OCI-LY3 (cell line): ENCODE measurements at regions not wholly inside any gene's neighbourhood (a gene's known extent, or its start where the extent isn't known, plus 50 kb on each side); places are given as distances from the start of the nearest gene placed in this dataset.
"Not testable (repeated sequence)": the region's sequence is repeated elsewhere in the genome, so short reads cannot be mapped to it uniquely, and the experiment has no call there.

ENCODE experiments used
- H2AFZ ChIP-seq: fragments of 200-600, 300-600 bp; shearing (Covaris generic); 2 replicates; pipeline ENCODE4 v1.6.0; 2014; ENCODE audit warnings: antibody characterized with exemption, low read depth, low read length
- H3K27ac ChIP-seq: fragments of 200-600, 300-600 bp; sonication (generic); 2 replicates; pipeline ENCODE4 v1.5.1; 2014; ENCODE audit warnings: mild to moderate bottlenecking, low read length, moderate library complexity, mixed read lengths
- H3K27me3 ChIP-seq: fragments of 200-600, 300-600 bp; sonication (generic); 2 replicates; pipeline ENCODE4 v1.6.1; 2014; ENCODE audit warnings: low read depth, low read length, mixed read lengths
- H3K36me3 ChIP-seq: fragments of 200-600, 300-600 bp; sonication (generic); replicated peaks from 2 replicates; pipeline ENCODE3; 2014; ENCODE audit warnings: low read depth, low read length, mixed read lengths
- H3K4me1 ChIP-seq: fragments of 300-600, 200-600 bp; sonication (generic); 2 replicates; pipeline ENCODE4 v1.6.1; 2014; ENCODE audit warnings: low read length, mixed read lengths
- H3K4me2 ChIP-seq: fragments of 200-600, 300-600 bp; sonication (generic); 2 replicates; pipeline ENCODE4 v1.6.1; 2014; ENCODE audit warnings: low read length, mixed read lengths
- H3K4me3 ChIP-seq: fragments of 300-600, 200-600 bp; sonication (generic); 2 replicates; pipeline ENCODE4 v1.5.1; 2014; ENCODE audit warnings: antibody characterized with exemption, mild to moderate bottlenecking, low read length, moderate library complexity
- H3K79me2 ChIP-seq: fragments of 300-600, 200-600 bp; shearing (Covaris generic); 2 replicates; pipeline ENCODE4 v1.6.1; 2014; ENCODE audit warnings: mild to moderate bottlenecking, low read length, mixed read lengths
- H3K9ac ChIP-seq: fragments of 300-600, 200-600 bp; shearing (Covaris generic); 2 replicates; pipeline ENCODE4 v1.6.0; 2014; ENCODE audit warnings: mild to moderate bottlenecking, low read length, moderate library complexity
- H3K9me3 ChIP-seq: fragments of 200-600, 300-600 bp; shearing (Covaris generic); 2 replicates; pipeline ENCODE4 v1.6.1; 2014; ENCODE audit warnings: low read length, mixed read lengths; ENCODE audit not compliant: insufficient read depth
- H4K20me1 ChIP-seq: fragments of 200-600, 300-600 bp; sonication (generic); 2 replicates; pipeline ENCODE4 v1.6.1; 2016; ENCODE audit warnings: low read length, mixed read lengths; ENCODE audit not compliant: insufficient read depth
- CTCF ChIP-seq: fragments of 200-600, 300-600 bp; sonication (generic); IDR thresholded peaks from 2 replicates; pipeline ENCODE4 v1.5.1; 2014; ENCODE audit warnings: antibody characterized with exemption, low read length, low read depth
- EZH2phosphoT487 ChIP-seq: fragments of 200-600 bp; shearing (Covaris generic); IDR thresholded peaks from 2 replicates; pipeline ENCODE4 v1.6.1; 2018; ENCODE audit warnings: antibody characterized with exemption, mixed run types, low read depth

GRCh38 chr19:27966390-27966816 is 1246.5 kb downstream of the UQCRFS1 start:
- Histone ChIP-seq H3K36me3 (no peaks in the 10 kb centered on the region), H3K4me2 (no peak overlapping the region), H3K27me3 (no peaks in the 10 kb centered on the region), H3K9ac (no peak overlapping the region), H2AFZ (no peak overlapping the region), H3K4me3 (no peak overlapping the region), H3K9me3 (no peaks in the 10 kb centered on the region), H4K20me1 (no peaks in the 10 kb centered on the region), H3K4me1 (peaks cover 16% of the 10 kb centered on the region), H3K27ac (no peak overlapping the region), H3K79me2 (no peaks in the 10 kb centered on the region)
- TF ChIP-seq EZH2phosphoT487 (no peak), CTCF (peak; percentile 94)

GRCh38 chr19:27964185-27964584 is 1248.8 kb downstream of the UQCRFS1 start:
- no peak for TF ChIP-seq CTCF
- TF ChIP-seq EZH2phosphoT487: no peak
- Histone ChIP-seq H3K4me3 (no peak overlapping the region), H2AFZ (no peak overlapping the region), H3K9me3 (no peaks in the 10 kb centered on the region), H3K27ac (no peak overlapping the region), H3K9ac (no peak overlapping the region), H3K36me3 (no peaks in the 10 kb centered on the region), H3K4me1 (peaks cover 16% of the 10 kb centered on the region), H3K27me3 (no peaks in the 10 kb centered on the region), H4K20me1 (no peaks in the 10 kb centered on the region), H3K79me2 (no peaks in the 10 kb centered on the region), H3K4me2 (no peak overlapping the region)

GRCh38 chr19:27962264-27962663 is 1250.7 kb downstream of the UQCRFS1 start:
- no peak overlapping the region for H2AFZ ChIP-seq
- no peak for TF ChIP-seq EZH2phosphoT487
- TF ChIP-seq CTCF: no peak

GRCh38 chr19:27955485-27956480 is 1257.2 kb downstream of the UQCRFS1 start:
- Histone ChIP-seq H3K27me3 (peaks cover 9% of the 10 kb centered on the region), H4K20me1 (no peaks in the 10 kb centered on the region), H3K79me2 (no peaks in the 10 kb centered on the region), H3K4me2 (no peak overlapping the region), H3K27ac (no peak overlapping the region), H3K9ac (no peak overlapping the region), H3K4me3 (no peak overlapping the region), H2AFZ (no peak overlapping the region), H3K36me3 (no peaks in the 10 kb centered on the region), H3K4me1 (peaks cover 6% of the 10 kb centered on the region; the same call in 1 of the 2 replicates), H3K9me3 (no peaks in the 10 kb centered on the region)
- TF ChIP-seq CTCF: no peak
- TF ChIP-seq EZH2phosphoT487: no peak

More at GRCh38 chr19:27962264-27962663, 1250.7 kb downstream of the UQCRFS1 start:
- Histone ChIP-seq H3K27me3 (no peaks in the 10 kb centered on the region), H3K36me3 (no peaks in the 10 kb centered on the region), H3K27ac (no peak overlapping the region), H3K9ac (no peak overlapping the region), H3K4me2 (peak overlapping the region; percentile 58), H3K4me1 (peaks cover 19% of the 10 kb centered on the region), H3K9me3 (no peaks in the 10 kb centered on the region), H3K79me2 (no peaks in the 10 kb centered on the region), H4K20me1 (no peaks in the 10 kb centered on the region), H3K4me3 (peak overlapping the region; percentile 37)

GRCh38 chr19:27942607-27943006 is 1270.3 kb downstream of the UQCRFS1 start:
- H4K20me1 ChIP-seq, H3K9me3 ChIP-seq, H3K4me2 ChIP-seq, H3K4me3 ChIP-seq, H3K27me3 ChIP-seq, H3K79me2 ChIP-seq, H3K36me3 ChIP-seq, H2AFZ ChIP-seq, H3K9ac ChIP-seq, H3K4me1 ChIP-seq, H3K27ac ChIP-seq: not testable (repeated sequence)
